Kidney (tissue), 13 donors: ENCODE measurements at regions not wholly inside any gene's neighbourhood (a gene's known extent, or its start where the extent isn't known, plus 50 kb on each side); places are given as distances from the start of the nearest gene placed in this dataset.
"Not testable (repeated sequence)": the region's sequence is repeated elsewhere in the genome, so short reads cannot be mapped to it uniquely, and the experiment has no call there.

Experiments
- DNase-seq, 5 donors: peaks; one replicate each; pipeline ENCODE4 v3.0.0-alpha.2; 2013 to 2020
- FAIRE-seq: peaks from 2 replicates; lab custom pipeline; 2012; peaks lifted over from hg19 to GRCh38; lab: Jason Lieb, UNC
- H3K27ac ChIP-seq, 2 donors: one replicate each; pipeline ENCODE4 v1.7.0; 2013; ENCODE audit warnings: low read depth in 2 of 2, low read length in 2 of 2, inconsistent platforms in 1 of 2
- H3K27me3 ChIP-seq: one replicate; pipeline ENCODE4 v1.7.1; 2013; ENCODE audit warnings: low read length, inconsistent platforms; ENCODE audit not compliant: control insufficient read depth, insufficient read depth
- H3K36me3 ChIP-seq, 3 donors: one replicate each; pipeline versions ENCODE4 v1.7.0 to v1.7.1; 2013; ENCODE audit warnings: low read length in 3 of 3, control low read depth in 1 of 3, inconsistent platforms in 1 of 3; ENCODE audit not compliant: insufficient read depth in 3 of 3, control insufficient read depth in 2 of 3
- H3K4me1 ChIP-seq, 3 donors: one replicate each; pipeline versions ENCODE4 v1.7.0 to v1.7.1; 2013; ENCODE audit warnings: low read length in 3 of 3, inconsistent platforms in 1 of 3, low read depth in 1 of 3; ENCODE audit not compliant: control insufficient read depth in 2 of 3, insufficient read depth in 2 of 3
- H3K4me3 ChIP-seq, 3 donors: one replicate each; pipeline versions ENCODE4 v1.7.0 to v1.8.1; 2013; ENCODE audit warnings: low read length in 3 of 3, control low read depth in 1 of 3, inconsistent platforms in 1 of 3
- H3K9ac ChIP-seq, 3 donors: one replicate each; pipeline versions ENCODE4 v1.7.0 to v1.7.1; 2013; ENCODE audit warnings: low read length in 3 of 3, control low read depth in 1 of 3, inconsistent platforms in 1 of 3
- H3K9me3 ChIP-seq, 3 donors: one replicate each; pipeline versions ENCODE4 v1.7.0 to v1.7.1; 2013; ENCODE audit warnings: low read length in 3 of 3, control low read depth in 1 of 3, inconsistent platforms in 1 of 3; ENCODE audit not compliant: control insufficient read depth in 2 of 3, insufficient read depth in 1 of 3
- intact Hi-C: fragments of 100-400 bp; cut with DNase I; formaldehyde crosslinking; loops from one replicate; pipeline ENCODE4 v1.11.1; 2022
- TF ChIP-seq, protein P1 (sequence below): IDR thresholded peaks from 3 replicates; pipeline ENCODE4 v1.5.1; 2012; ENCODE audit warnings: mild to moderate bottlenecking, moderate library complexity, borderline replicate concordance; ENCODE audit not compliant: insufficient read depth; ENCODE audit errors: extremely low read depth
- donor health status: control.
- donor health status: control.
- donor health status: control.
- donor health status: control.
- donor health status: control.
- donor health status: DM: yes; HTN: yes; CAD: no.
- donor health status: Normal renal cell carcinoma (clear cell type).

DNA sequence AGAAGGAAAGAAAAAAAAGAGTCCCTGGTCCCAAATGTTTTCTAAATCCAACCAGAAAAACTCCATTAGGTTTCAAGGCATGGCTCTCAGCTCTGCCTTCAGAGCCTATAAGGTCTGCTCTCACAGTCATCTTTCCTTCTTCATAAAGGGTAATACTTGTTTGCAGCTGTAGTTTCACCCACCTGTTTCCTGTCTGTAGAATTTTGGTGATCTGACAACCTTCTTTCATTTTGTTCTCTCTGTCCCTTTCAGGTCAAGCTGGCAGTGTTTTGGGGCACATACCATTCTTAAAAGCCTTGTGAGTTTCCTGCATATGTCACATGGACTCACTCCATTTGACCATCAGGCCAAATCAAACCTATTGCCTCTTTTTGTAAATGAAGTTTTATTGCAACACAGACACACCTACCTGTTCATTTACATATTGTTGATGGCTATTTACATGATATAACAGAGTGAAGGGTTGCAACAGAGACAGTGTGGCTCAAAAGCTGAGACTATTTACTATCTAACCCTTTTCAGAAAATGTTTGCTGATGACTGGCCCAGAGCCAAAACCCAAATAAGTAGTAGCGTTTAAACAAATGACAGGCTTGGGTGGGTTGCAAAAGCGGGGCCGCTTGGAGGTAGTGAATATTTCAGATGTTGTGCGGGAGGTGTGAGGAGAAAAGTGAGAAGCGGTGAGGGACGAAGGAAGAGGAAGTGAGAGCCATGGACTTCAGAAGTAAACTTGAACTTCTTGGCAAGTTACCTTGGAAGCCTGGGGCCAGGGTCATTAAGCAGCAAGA lies 292.7 kb upstream of the PROK2 start:
- no peaks in the 10 kb centered on the region for H3K36me3 ChIP-seq
- DNase-seq (peak in 1 of 5 donors; percentile 35), FAIRE-seq (no peak)
- no peak overlapping the region for H3K27ac ChIP-seq
- H3K9me3 ChIP-seq: peaks cover 0 to 10% (median 0%) of the 10 kb centered on the region in 3 donors
- no peaks in the 10 kb centered on the region for H3K4me1 ChIP-seq
- no peak overlapping the region for H3K4me3 ChIP-seq
- no peaks in the 10 kb centered on the region for H3K27me3 ChIP-seq
- intact Hi-C loops: no loop called here
- H3K9ac ChIP-seq: no peak overlapping the region
- TF ChIP-seq, protein P1, sequence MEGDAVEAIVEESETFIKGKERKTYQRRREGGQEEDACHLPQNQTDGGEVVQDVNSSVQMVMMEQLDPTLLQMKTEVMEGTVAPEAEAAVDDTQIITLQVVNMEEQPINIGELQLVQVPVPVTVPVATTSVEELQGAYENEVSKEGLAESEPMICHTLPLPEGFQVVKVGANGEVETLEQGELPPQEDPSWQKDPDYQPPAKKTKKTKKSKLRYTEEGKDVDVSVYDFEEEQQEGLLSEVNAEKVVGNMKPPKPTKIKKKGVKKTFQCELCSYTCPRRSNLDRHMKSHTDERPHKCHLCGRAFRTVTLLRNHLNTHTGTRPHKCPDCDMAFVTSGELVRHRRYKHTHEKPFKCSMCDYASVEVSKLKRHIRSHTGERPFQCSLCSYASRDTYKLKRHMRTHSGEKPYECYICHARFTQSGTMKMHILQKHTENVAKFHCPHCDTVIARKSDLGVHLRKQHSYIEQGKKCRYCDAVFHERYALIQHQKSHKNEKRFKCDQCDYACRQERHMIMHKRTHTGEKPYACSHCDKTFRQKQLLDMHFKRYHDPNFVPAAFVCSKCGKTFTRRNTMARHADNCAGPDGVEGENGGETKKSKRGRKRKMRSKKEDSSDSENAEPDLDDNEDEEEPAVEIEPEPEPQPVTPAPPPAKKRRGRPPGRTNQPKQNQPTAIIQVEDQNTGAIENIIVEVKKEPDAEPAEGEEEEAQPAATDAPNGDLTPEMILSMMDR: no peak

DNA sequence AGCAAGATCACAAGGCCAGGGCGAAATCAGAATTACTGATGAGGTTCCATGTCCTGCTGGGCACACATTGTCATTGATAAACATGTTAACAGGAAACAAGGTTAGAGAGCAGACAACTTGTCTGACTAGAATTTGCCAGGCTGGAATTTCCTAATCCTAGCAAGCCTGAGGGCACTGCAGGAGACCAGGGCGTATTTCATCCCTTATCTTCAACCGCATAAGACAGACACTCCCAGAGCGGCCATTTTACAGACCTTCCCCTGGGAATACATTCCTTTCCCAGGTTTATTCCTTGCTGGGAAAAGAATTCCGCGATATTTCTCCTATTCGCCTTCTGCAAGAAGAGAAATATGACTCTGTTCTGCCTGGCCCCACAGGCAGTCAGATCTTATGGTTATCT lies 290.9 kb upstream of the PROK2 start:
- H3K27me3 ChIP-seq, H3K9ac ChIP-seq, FAIRE-seq, H3K27ac ChIP-seq, H3K36me3 ChIP-seq, H3K4me1 ChIP-seq, intact Hi-C loops, DNase-seq, H3K4me3 ChIP-seq: not testable (repeated sequence)
- peaks cover 0 to 10% (median 0%) of the 10 kb centered on the region in 3 donors for H3K9me3 ChIP-seq

DNA sequence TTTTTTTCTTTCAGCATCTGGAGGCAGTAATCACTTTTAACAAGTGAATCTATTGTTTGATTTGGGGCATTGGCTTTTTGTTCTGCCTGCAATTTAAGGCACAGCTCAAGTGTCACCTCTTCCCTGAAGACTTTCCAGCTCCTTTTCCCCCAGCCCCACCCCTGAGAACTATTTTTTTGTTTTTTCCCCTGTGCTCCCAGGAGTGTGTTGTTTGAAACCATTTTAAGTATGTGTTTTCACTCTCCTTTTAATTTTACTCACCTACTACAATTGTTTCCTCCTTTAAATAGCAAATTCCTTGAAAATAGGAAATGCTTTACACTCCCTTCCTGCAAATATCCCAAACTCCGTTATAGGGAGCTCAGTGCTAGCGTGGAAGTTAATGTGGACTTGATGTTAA lies 286.7 kb upstream of the PROK2 start:
- H3K36me3 ChIP-seq: no peaks in the 10 kb centered on the region
- no peak overlapping the region for H3K27ac ChIP-seq
- H3K9ac ChIP-seq: no peak overlapping the region
- H3K27me3 ChIP-seq: no peaks in the 10 kb centered on the region
- DNase-seq: no peak
- TF ChIP-seq, protein P1: no peak
- intact Hi-C loops: no loop called here
- H3K9me3 ChIP-seq: peaks cover 0 to 10% (median 0%) of the 10 kb centered on the region in 3 donors
- no peak overlapping the region for H3K4me3 ChIP-seq
- H3K4me1 ChIP-seq: no peaks in the 10 kb centered on the region
- FAIRE-seq: no peak

DNA sequence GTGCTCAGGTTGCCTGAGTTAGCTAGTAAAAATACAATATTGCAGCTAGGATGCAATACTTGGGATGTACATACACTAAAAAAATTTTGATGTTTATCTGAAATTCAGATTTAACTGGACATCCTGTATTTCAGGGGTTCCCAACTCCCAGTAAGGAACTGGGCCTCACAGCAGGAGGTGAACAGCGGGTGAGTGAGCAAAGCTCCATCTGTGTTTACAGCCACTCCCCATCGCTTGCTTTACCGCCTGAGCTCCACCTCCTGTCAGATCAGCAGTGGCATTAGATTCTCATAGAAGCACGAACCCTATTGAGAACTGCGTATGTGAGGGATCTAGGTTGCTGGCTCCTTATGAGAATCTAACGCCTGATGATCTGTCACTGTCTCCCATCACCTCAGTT lies 285.1 kb upstream of the PROK2 start:
- intact Hi-C loops: no loop called here
- Histone ChIP-seq H3K9me3 (no peaks in the 10 kb centered on the region), H3K27me3 (no peaks in the 10 kb centered on the region), H3K4me3 (no peak overlapping the region), H3K4me1 (no peaks in the 10 kb centered on the region), H3K27ac (no peak overlapping the region), H3K36me3 (no peaks in the 10 kb centered on the region), H3K9ac (no peak overlapping the region)
- no peak for FAIRE-seq
- DNase-seq: no peak
- TF ChIP-seq, protein P1: no peak
